GM13977 (cell line): ENCODE measurements at regions not wholly inside any gene's neighbourhood (a gene's known extent, or its start where the extent isn't known, plus 50 kb on each side); places are given as distances from the start of the nearest gene placed in this dataset.

Experiments
- DNase-seq: peaks from one replicate; pipeline ENCODE4 v3.0.0; 2012; ENCODE audit warnings: low spot score
- CTCF ChIP-seq: IDR thresholded peaks from 2 replicates; pipeline ENCODE4 v1.5.1; 2012; ENCODE audit warnings: mild to moderate bottlenecking, control low read depth; ENCODE audit not compliant: insufficient read depth; ENCODE audit errors: extremely low read depth, missing control alignments
- in situ Hi-C: fragments of 300-500 bp; cut with MboI; formaldehyde crosslinking; loops from one replicate; pipeline ENCODE4 v1.12.0; 2022; ENCODE audit warnings: low sequenced_read_pairs, low pct_unique_long_range_greater_than_20kb, mixed read lengths, inconsistent platforms; ENCODE audit not compliant: unreplicated experiment

GRCh38 chr1:34320053-34320669 lies 143.5 kb downstream of the C1orf94 start:
- in situ Hi-C loops = no loop called here
- no peak for TF ChIP-seq CTCF
- DNase-seq = no peak

- in situ Hi-C loops = no loop called here
- no peak for TF ChIP-seq CTCF
- no peak for DNase-seq
These were observed 146.3 kb downstream of the C1orf94 start for GRCh38 chr1:34322969-34323368.

GRCh38 chr1:34324879-34325440 lies 148.3 kb downstream of the C1orf94 start:
- in situ Hi-C loops = no loop called here
- DNase-seq = no peak
- no peak for TF ChIP-seq CTCF

- in situ Hi-C loops = no loop called here
- no peak for TF ChIP-seq CTCF
- no peak for DNase-seq
These were observed 151.6 kb downstream of the C1orf94 start for GRCh38 chr1:34328281-34328799.

- in situ Hi-C loops = no loop called here
- DNase-seq = no peak
- no peak for TF ChIP-seq CTCF
These were observed 153.4 kb downstream of the C1orf94 start for GRCh38 chr1:34330061-34330460.

GRCh38 chr1:34331020-34331926 lies 154.6 kb downstream of the C1orf94 start:
- no peak for DNase-seq
- TF ChIP-seq CTCF = no peak
- in situ Hi-C loops = no loop called here
